ENCODE measurements at regions not wholly inside any gene's neighbourhood (a gene's known extent, or its start where the extent isn't known, plus 50 kb on each side); places are given as distances from the start of the nearest gene placed in this dataset.

DNA sequence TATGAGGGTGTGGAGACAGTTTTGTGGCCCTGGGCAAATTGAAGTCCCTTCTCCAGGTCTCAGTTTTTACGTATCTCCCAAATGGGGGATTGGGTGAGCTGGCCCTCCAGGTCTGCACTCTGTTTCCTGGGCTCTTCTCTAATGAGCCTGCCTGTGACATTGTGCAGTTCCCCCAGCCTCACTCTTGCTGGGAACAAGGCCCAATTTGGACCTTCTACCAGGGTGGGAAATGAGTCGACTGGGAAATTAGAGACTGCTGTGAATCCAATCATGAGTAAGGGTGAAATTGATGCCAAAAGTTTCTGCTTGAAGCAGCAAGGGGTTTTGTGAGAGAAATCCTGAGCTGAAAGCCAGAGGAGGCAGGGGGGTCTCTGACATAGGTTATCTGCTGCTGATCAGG is 71.5 kb upstream of the KSR1 start:
- H3K36me3 ChIP-seq (ENCODE audit: control insufficient read depth in 2 of 3, insufficient read depth in 3 of 3, low read length in 3 of 3): no peaks in the 10 kb centered on the region
- no peak overlapping the region for H3K27ac ChIP-seq (ENCODE audit: low read depth in 2 of 2, low read length in 2 of 2)
- H3K27me3 ChIP-seq (ENCODE audit: control insufficient read depth, insufficient read depth, low read length): no peaks in the 10 kb centered on the region
- no peak overlapping the region for H3K4me3 ChIP-seq (ENCODE audit: low read length in 3 of 3)
- H3K9ac ChIP-seq (ENCODE audit: low read length in 3 of 3): no peak overlapping the region
- no peak for DNase-seq
- H3K9me3 ChIP-seq (ENCODE audit: control insufficient read depth in 2 of 3, insufficient read depth in 1 of 3, low read length in 3 of 3): no peaks in the 10 kb centered on the region
- H3K4me1 ChIP-seq (ENCODE audit: control insufficient read depth in 2 of 3, insufficient read depth in 2 of 3, low read depth in 1 of 3, low read length in 3 of 3): peaks cover 0 to 13% (median 7%) of the 10 kb centered on the region in 3 donors
- FAIRE-seq: no peak
- TF ChIP-seq, protein P1, sequence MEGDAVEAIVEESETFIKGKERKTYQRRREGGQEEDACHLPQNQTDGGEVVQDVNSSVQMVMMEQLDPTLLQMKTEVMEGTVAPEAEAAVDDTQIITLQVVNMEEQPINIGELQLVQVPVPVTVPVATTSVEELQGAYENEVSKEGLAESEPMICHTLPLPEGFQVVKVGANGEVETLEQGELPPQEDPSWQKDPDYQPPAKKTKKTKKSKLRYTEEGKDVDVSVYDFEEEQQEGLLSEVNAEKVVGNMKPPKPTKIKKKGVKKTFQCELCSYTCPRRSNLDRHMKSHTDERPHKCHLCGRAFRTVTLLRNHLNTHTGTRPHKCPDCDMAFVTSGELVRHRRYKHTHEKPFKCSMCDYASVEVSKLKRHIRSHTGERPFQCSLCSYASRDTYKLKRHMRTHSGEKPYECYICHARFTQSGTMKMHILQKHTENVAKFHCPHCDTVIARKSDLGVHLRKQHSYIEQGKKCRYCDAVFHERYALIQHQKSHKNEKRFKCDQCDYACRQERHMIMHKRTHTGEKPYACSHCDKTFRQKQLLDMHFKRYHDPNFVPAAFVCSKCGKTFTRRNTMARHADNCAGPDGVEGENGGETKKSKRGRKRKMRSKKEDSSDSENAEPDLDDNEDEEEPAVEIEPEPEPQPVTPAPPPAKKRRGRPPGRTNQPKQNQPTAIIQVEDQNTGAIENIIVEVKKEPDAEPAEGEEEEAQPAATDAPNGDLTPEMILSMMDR (IDR thresholded peaks at IDR 0.05; ENCODE audit: borderline replicate concordance, extremely low read depth, insufficient read depth): no peak
- intact Hi-C loops (cut with DNase I): loop anchor here (10.0 kb wide), 1 partner anchor 70 kb away; the partner anchor contains the start of gene KSR1

DNA sequence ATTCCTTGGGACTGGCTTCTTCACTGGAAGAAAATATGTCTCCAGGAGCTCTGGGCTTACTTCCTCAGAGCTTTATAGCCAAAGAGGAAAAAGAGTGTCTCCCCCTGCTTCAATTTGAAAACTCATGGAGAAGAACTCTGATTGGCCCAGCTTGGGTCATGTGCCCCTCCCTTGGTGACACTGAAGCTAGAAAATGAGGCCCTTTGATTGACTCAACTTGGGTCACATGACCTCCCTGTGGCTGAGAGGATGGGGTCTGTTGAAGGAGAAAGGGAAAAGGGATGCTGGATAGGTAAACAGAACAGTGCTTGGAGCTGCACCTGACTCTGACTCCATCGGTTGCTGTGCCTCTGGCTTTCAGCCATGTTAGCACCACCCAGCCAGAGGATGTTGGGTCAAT is 70.6 kb upstream of the KSR1 start:
- Histone ChIP-seq H3K9ac (ENCODE audit: low read length in 3 of 3) (no peak overlapping the region), H3K9me3 (ENCODE audit: control insufficient read depth in 2 of 3, insufficient read depth in 1 of 3, low read length in 3 of 3) (no peaks in the 10 kb centered on the region), H3K36me3 (ENCODE audit: control insufficient read depth in 2 of 3, insufficient read depth in 3 of 3, low read length in 3 of 3) (no peaks in the 10 kb centered on the region), H3K4me1 (ENCODE audit: control insufficient read depth in 2 of 3, insufficient read depth in 2 of 3, low read depth in 1 of 3, low read length in 3 of 3) (peaks cover 0 to 10% (median 2%) of the 10 kb centered on the region in 3 donors), H3K27ac (ENCODE audit: low read depth in 2 of 2, low read length in 2 of 2) (no peak overlapping the region), H3K27me3 (ENCODE audit: control insufficient read depth, insufficient read depth, low read length) (no peaks in the 10 kb centered on the region), H3K4me3 (ENCODE audit: low read length in 3 of 3) (no peak overlapping the region)
- TF ChIP-seq, protein P1 (IDR thresholded peaks at IDR 0.05; ENCODE audit: borderline replicate concordance, extremely low read depth, insufficient read depth): no peak
- FAIRE-seq: no peak
- no peak for DNase-seq
- intact Hi-C loops (cut with DNase I): loop anchor here (10.0 kb wide), 1 partner anchor 69 kb away; the partner anchor contains the start of gene KSR1

DNA sequence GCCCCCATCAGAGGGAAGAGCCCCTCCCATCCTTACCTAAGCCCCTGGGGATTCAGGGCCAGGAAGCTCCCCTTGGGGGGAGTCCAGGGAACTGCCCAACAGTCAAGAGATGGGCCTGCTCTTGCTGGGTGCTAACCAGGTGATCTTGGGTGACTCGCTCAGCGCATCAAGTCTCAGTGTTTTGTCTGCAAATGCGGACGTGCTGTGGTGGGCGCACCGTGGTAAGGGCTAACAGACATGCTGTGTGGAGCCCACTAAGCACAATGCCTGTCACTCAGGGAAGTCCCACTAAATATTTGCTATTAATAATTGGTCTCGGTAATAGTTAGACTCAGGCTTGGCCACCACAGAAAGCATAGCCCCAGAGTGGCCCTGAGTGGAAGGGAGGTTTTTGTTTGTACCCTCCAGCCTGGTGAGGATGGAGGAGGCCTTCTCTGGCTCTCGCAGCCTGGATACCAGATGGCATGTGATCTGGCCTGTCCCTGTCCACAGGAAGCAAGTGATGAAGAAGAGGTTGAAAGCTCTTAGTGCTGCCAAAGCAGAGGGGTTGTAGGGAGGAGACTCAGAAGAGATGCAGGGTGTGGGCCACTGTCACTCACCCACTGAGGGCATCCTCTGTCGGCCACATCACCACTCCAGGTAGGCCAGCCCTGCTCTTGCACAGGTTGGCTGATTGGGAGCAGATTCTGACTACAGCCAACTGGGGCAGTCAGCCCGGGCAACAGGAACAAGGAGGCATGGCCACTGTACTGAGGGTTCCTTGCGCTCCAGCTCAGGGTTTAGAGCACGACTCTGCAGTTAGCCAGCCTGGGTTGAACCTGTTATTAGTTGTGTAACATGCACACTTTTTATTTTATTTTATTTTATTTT is 69.8 kb upstream of the KSR1 start:
- Histone ChIP-seq H3K4me3 (ENCODE audit: low read length in 3 of 3) (no peak overlapping the region), H3K9ac (ENCODE audit: low read length in 3 of 3) (no peak overlapping the region), H3K27ac (ENCODE audit: low read depth in 2 of 2, low read length in 2 of 2) (no peak overlapping the region), H3K36me3 (ENCODE audit: control insufficient read depth in 2 of 3, insufficient read depth in 3 of 3, low read length in 3 of 3) (no peaks in the 10 kb centered on the region), H3K9me3 (ENCODE audit: control insufficient read depth in 2 of 3, insufficient read depth in 1 of 3, low read length in 3 of 3) (no peaks in the 10 kb centered on the region), H3K4me1 (ENCODE audit: control insufficient read depth in 2 of 3, insufficient read depth in 2 of 3, low read depth in 1 of 3, low read length in 3 of 3) (peaks cover 0 to 5% (median 0%) of the 10 kb centered on the region in 3 donors), H3K27me3 (ENCODE audit: control insufficient read depth, insufficient read depth, low read length) (no peaks in the 10 kb centered on the region)
- TF ChIP-seq, protein P1 (IDR thresholded peaks at IDR 0.05; ENCODE audit: borderline replicate concordance, extremely low read depth, insufficient read depth): no peak
- FAIRE-seq (no peak), DNase-seq (no peak)
- intact Hi-C loops (cut with DNase I): loop anchor here (10.0 kb wide), 1 partner anchor 68 kb away; the partner anchor contains the start of gene KSR1

Data from kidney (tissue), 13 donors.